ENCODE measurements at regions not wholly inside any gene's neighbourhood (a gene's known extent, or its start where the extent isn't known, plus 50 kb on each side); places are given as distances from the start of the nearest gene placed in this dataset.

DNA sequence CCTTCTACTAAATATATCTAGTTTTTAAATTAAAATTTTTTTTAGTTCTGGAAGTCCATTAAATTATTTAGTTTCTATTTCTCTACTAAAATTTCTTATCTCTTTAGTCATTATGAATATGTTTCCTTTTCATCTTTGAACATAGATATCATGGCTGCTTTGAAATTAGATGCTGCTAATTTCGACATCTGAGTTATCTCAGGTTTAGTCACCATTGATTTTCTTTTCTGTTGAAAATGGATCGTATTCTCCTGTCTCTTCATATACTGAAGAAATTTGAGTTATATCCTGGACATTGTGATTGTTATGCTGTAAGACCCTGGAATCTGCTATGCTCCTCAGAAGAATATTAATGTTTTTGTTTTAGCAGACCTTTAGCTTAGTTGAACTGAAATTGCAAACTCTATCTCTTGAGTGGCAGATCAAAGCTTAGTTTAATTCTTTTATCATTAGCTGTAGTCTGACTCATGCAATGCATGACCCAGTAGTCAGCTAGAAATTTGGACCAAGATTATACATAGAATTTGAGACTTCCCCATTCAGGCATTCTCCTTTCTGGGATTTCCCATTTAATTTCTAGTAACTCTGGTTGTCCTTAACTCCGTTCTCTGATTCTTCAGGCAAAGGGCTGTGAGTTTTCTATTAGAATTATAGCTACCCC is 439.8 kb upstream of the IL12A start:
- Histone ChIP-seq H3K9me3 (no peaks in the 10 kb centered on the region), H3K27me3 (ENCODE audit: low read depth) (no peaks in the 10 kb centered on the region), H3K4me3 (no peak overlapping the region), H3K4me1 (no peaks in the 10 kb centered on the region), H3K36me3 (no peaks in the 10 kb centered on the region), H3K27ac (no peak overlapping the region)
- intact Hi-C loops (cut with DNase I) = no loop called here
- TF ChIP-seq CTCF (IDR thresholded peaks at IDR 0.05) = no peak
- DNase-seq = no peak
- ATAC-seq = no peak

- Histone ChIP-seq H3K36me3 (no peaks in the 10 kb centered on the region), H3K4me1 (no peaks in the 10 kb centered on the region), H3K27ac (no peak overlapping the region), H3K9me3 (no peaks in the 10 kb centered on the region), H3K4me3 (no peak overlapping the region), H3K27me3 (ENCODE audit: low read depth) (no peaks in the 10 kb centered on the region)
- no peak for ATAC-seq
- TF ChIP-seq CTCF (IDR thresholded peaks at IDR 0.05) = no peak
- intact Hi-C loops (cut with DNase I) = no loop called here
- no peak for DNase-seq
Observed at GRCh38 chr3:159555205-159555604, 433.4 kb upstream of the IL12A start.

- no peaks in the 10 kb centered on the region for H3K27me3 ChIP-seq (ENCODE audit: low read depth)
- intact Hi-C loops (cut with DNase I) = no loop called here
- H3K27ac ChIP-seq = no peak overlapping the region
- no peak overlapping the region for H3K4me3 ChIP-seq
- no peak for DNase-seq
- ATAC-seq = no peak
- no peaks in the 10 kb centered on the region for H3K4me1 ChIP-seq
- H3K9me3 ChIP-seq = no peaks in the 10 kb centered on the region
- H3K36me3 ChIP-seq = no peaks in the 10 kb centered on the region
- no peak for TF ChIP-seq CTCF (IDR thresholded peaks at IDR 0.05)
Observed at GRCh38 chr3:159559771-159560170, 428.9 kb upstream of the IL12A start.

DNA sequence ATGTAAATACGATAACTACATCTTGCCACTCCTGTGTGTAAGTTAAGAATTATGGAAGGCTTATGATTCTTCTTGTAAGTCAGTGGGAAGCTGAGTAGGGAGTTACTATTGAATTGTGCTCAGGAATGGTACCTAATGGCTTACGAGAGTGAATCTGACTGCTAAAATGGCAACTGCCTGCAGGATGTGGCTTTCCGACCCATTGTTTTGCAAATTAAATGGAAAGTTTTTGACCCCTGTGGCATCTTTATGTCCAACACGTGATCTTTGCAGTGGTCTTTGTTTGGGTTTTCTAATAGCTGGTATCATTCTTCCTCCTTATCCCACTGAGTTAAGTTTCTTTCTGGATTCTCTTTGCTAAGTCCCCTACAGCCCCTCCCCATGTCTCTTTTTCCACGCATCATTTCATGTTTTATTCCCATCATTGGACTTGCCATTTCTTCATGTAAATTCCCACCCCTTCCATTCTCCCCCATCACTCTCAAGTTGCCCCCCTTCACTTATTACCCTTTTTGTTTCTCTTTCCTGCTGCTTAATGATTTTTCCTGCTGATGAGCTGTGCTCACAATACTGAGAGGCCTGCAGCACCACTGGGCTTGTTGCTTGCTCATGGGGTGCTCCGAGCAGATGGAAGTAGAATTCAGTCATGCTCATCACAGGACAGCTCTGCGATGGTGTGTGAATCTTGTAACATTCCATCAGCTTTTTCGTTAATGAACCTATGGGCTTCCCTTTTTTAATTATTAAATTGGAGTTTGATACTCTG is 428.2 kb upstream of the IL12A start:
- no peak for TF ChIP-seq CTCF (IDR thresholded peaks at IDR 0.05)
- Histone ChIP-seq H3K27ac (no peak overlapping the region), H3K27me3 (ENCODE audit: low read depth) (no peaks in the 10 kb centered on the region), H3K9me3 (no peaks in the 10 kb centered on the region), H3K4me1 (no peaks in the 10 kb centered on the region), H3K4me3 (no peak overlapping the region), H3K36me3 (no peaks in the 10 kb centered on the region)
- DNase-seq (no peak), ATAC-seq (no peak)
- intact Hi-C loops (cut with DNase I) = no loop called here

DNA sequence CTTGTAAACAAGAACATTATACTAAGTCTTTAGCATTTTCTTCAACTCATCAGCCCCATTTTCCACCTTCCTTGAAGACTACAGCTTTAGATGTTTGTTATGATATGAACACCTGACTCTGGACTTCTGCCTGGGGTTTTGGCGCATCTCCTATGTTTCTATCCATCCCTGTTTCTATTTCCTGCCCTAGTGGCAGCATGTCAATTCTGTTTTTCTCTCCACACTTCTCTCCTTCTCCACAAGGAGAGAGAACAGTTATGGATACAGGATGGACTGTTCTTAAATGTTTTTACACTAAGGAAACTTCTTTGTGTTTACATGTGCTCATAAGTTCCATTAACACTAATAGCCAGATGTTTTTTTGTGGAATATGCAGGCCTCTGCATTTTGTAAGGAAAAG is 423.3 kb upstream of the IL12A start:
- DNase-seq = no peak
- ATAC-seq = no peak
- no peak for TF ChIP-seq CTCF (IDR thresholded peaks at IDR 0.05)
- H3K4me3 ChIP-seq = no peak overlapping the region
- no peaks in the 10 kb centered on the region for H3K36me3 ChIP-seq
- no peaks in the 10 kb centered on the region for H3K27me3 ChIP-seq (ENCODE audit: low read depth)
- H3K4me1 ChIP-seq = no peaks in the 10 kb centered on the region
- no peak overlapping the region for H3K27ac ChIP-seq
- intact Hi-C loops (cut with DNase I) = no loop called here
- H3K9me3 ChIP-seq = no peaks in the 10 kb centered on the region
